IPS-11a (cell line): ENCODE measurements at regions not wholly inside any gene's neighbourhood (a gene's known extent, or its start where the extent isn't known, plus 50 kb on each side); places are given as distances from the start of the nearest gene placed in this dataset.

ENCODE experiments used
- H3K4me3 ChIP-seq: one replicate; pipeline ENCODE4 v1.5.1; 2013; ENCODE audit warnings: low read depth, low read length, control low read depth

- H3K4me3 ChIP-seq, result no peak overlapping the region
Observed at GRCh38 chr15:96514607-96515285, 184.2 kb downstream of the NR2F2 start.

GRCh38 chr15:96515371-96515770, 184.9 kb downstream of the NR2F2 start:
- no peak overlapping the region for H3K4me3 ChIP-seq

GRCh38 chr15:96521386-96521785, 190.9 kb downstream of the NR2F2 start:
- H3K4me3 ChIP-seq, result no peak overlapping the region

- H3K4me3 ChIP-seq, result no peak overlapping the region
Observed at GRCh38 chr15:96524676-96525417, 194.3 kb downstream of the NR2F2 start.

- no peak overlapping the region for H3K4me3 ChIP-seq
Observed at GRCh38 chr15:96535148-96535547, 204.6 kb downstream of the NR2F2 start.

- no peak overlapping the region for H3K4me3 ChIP-seq
Observed at GRCh38 chr15:96538491-96538890, 208.0 kb downstream of the NR2F2 start.

GRCh38 chr15:96540283-96540682, 209.8 kb downstream of the NR2F2 start:
- no peak overlapping the region for H3K4me3 ChIP-seq

- no peak overlapping the region for H3K4me3 ChIP-seq
Observed at GRCh38 chr15:96542130-96542770, 211.8 kb downstream of the NR2F2 start.

GRCh38 chr15:96544162-96544756, 213.8 kb downstream of the NR2F2 start:
- no peak overlapping the region for H3K4me3 ChIP-seq

- no peak overlapping the region for H3K4me3 ChIP-seq
Observed at GRCh38 chr15:96549136-96549535, 218.6 kb downstream of the NR2F2 start.

- H3K4me3 ChIP-seq, result no peak overlapping the region
Observed at GRCh38 chr15:96551196-96551595, 220.7 kb downstream of the NR2F2 start.

GRCh38 chr15:96551722-96552121, 221.2 kb downstream of the NR2F2 start:
- H3K4me3 ChIP-seq, result no peak overlapping the region

- H3K4me3 ChIP-seq, result no peak overlapping the region
Observed at GRCh38 chr15:96553006-96553405, 222.5 kb downstream of the NR2F2 start.

GRCh38 chr15:96553451-96553850, 223.0 kb downstream of the NR2F2 start:
- H3K4me3 ChIP-seq, result no peak overlapping the region

- no peak overlapping the region for H3K4me3 ChIP-seq
Observed at GRCh38 chr15:96553931-96554330, 223.4 kb downstream of the NR2F2 start.

- H3K4me3 ChIP-seq, result no peak overlapping the region
Observed at GRCh38 chr15:96554541-96554940, 224.0 kb downstream of the NR2F2 start.

- no peak overlapping the region for H3K4me3 ChIP-seq
Observed at GRCh38 chr15:96559087-96559486, 228.6 kb downstream of the NR2F2 start.

GRCh38 chr15:96559631-96560030, 229.1 kb downstream of the NR2F2 start:
- H3K4me3 ChIP-seq, result no peak overlapping the region

GRCh38 chr15:96560246-96560895, 229.9 kb downstream of the NR2F2 start:
- H3K4me3 ChIP-seq, result no peak overlapping the region

GRCh38 chr15:96561593-96561992, 231.1 kb downstream of the NR2F2 start:
- no peak overlapping the region for H3K4me3 ChIP-seq

- no peak overlapping the region for H3K4me3 ChIP-seq
Observed at GRCh38 chr15:96564546-96564945, 234.0 kb downstream of the NR2F2 start.
